CD4-positive, alpha-beta T cell (primary cell): ENCODE measurements at regions not wholly inside any gene's neighbourhood (a gene's known extent, or its start where the extent isn't known, plus 50 kb on each side); places are given as distances from the start of the nearest gene placed in this dataset.

Source experiments
- ATAC-seq: fragments of 200-7000 bp; cut with Tn5 transposase; one replicate; pipeline ENCODE4 v1.10.0; 2022; ENCODE audit warnings: mild to moderate bottlenecking; ENCODE audit not compliant: poor library complexity
- CTCF ChIA-PET: fragments of 350-600 bp; sonication (Branson Sonifier 250); formaldehyde crosslinking; loops from one replicate; lab custom pipeline; 2021; ENCODE audit warnings: antibody characterized with exemption, inconsistent platforms; lab: Charles Lee
- POLR2A ChIA-PET: fragments of 350-600 bp; sonication (Branson Sonifier 250); formaldehyde crosslinking; loops from one replicate; lab custom pipeline; 2021; ENCODE audit warnings: antibody characterized with exemption, inconsistent platforms; lab: Charles Lee
- DNase-seq, 14 experiments: peaks; one replicate each; pipeline ENCODE4 v3.0.0-alpha.2; 2013 to 2020; ENCODE audit warnings: mixed read lengths in 2 of 14
- H3K27ac ChIP-seq, 2 donors: one replicate each; pipeline versions ENCODE4 v1.5.1 to v1.7.0; 2013; ENCODE audit warnings: low read length in 2 of 2, low read depth in 1 of 2, mild to moderate bottlenecking in 1 of 2
- H3K27me3 ChIP-seq, 2 experiments: 1 replicate in 1 of 2; 2 replicates in 1 of 2; pipeline versions ENCODE4 v1.6.1 to v1.7.0; 2013; ENCODE audit warnings: low read length in 2 of 2, control low read depth in 1 of 2, mild to moderate bottlenecking in 1 of 2, moderate library complexity in 1 of 2; ENCODE audit not compliant: insufficient read depth in 2 of 2, control insufficient read depth in 1 of 2
- H3K36me3 ChIP-seq: one replicate; pipeline ENCODE4 v1.6.1; 2013; ENCODE audit warnings: low read length, control low read depth; ENCODE audit not compliant: insufficient read depth
- H3K4me1 ChIP-seq: one replicate; pipeline ENCODE4 v1.6.1; 2013; ENCODE audit warnings: low read length, control low read depth; ENCODE audit not compliant: insufficient read depth
- H3K4me3 ChIP-seq: one replicate; pipeline ENCODE4 v1.5.1; 2013; ENCODE audit warnings: mild to moderate bottlenecking, low read length, moderate library complexity
- H3K9me3 ChIP-seq, 2 experiments: 1 replicate in 1 of 2; 2 replicates in 1 of 2; pipeline versions ENCODE4 v1.6.1 to v1.7.0; 2013; ENCODE audit warnings: low read length in 2 of 2, mild to moderate bottlenecking in 2 of 2, control low read depth in 1 of 2, moderate library complexity in 1 of 2; ENCODE audit not compliant: control insufficient read depth in 1 of 2, insufficient read depth in 1 of 2
- H3K27ac Mint-ChIP-seq: one replicate; pipeline ENCODE4 v1.8.0; 2020; ENCODE audit warnings: mixed read lengths
- H3K27me3 Mint-ChIP-seq: one replicate; pipeline ENCODE4 v1.8.0; 2021; ENCODE audit warnings: mixed read lengths
- H3K36me3 Mint-ChIP-seq: one replicate; pipeline ENCODE4 v1.8.0; 2021; ENCODE audit warnings: low read depth, mixed read lengths
- H3K4me1 Mint-ChIP-seq: one replicate; pipeline ENCODE4 v1.8.0; 2021; ENCODE audit warnings: low read depth, mixed read lengths
- H3K4me3 Mint-ChIP-seq: one replicate; pipeline ENCODE4 v1.8.0; 2020; ENCODE audit warnings: mild to moderate bottlenecking, mixed read lengths
- H3K9me3 Mint-ChIP-seq: one replicate; pipeline ENCODE4 v1.8.0; 2020; ENCODE audit warnings: mixed read lengths
- intact Hi-C, 2 experiments: fragments of 100-400 bp; cut with DNase I in 1 of 2; cut with micrococcal nuclease in 1 of 2; formaldehyde crosslinking; loops; one replicate each; pipeline versions ENCODE4 v1.15.1 to v1.9.0; 2023 to 2025; cut with DNase I, micrococcal nuclease
- TF ChIP-seq, protein P1 (sequence below): fragments of 200-600 bp; IDR thresholded peaks from one replicate; pipeline ENCODE4 v1.8.0; 2022; ENCODE audit warnings: antibody characterized with exemption, mild to moderate bottlenecking

GRCh38 chr3:159586571-159587202 lies 401.9 kb upstream of the IL12A start:
- Histone ChIP-seq H3K36me3 (no peaks in the 10 kb centered on the region), H3K9me3 (peaks cover 0 to 4% of the 10 kb centered on the region in 2 experiments), H3K4me3 (no peak overlapping the region), H3K27ac (no peak overlapping the region), H3K4me1 (no peaks in the 10 kb centered on the region), H3K27me3 (no peaks in the 10 kb centered on the region)
- ATAC-seq (no peak), DNase-seq (no peak)
- peaks cover 3% of the 10 kb centered on the region for H3K9me3 Mint-ChIP-seq
- no peak overlapping the region for H3K27ac Mint-ChIP-seq
- no peaks in the 10 kb centered on the region for H3K27me3 Mint-ChIP-seq
- POLR2A ChIA-PET: no interaction called here
- H3K4me1 Mint-ChIP-seq: no peaks in the 10 kb centered on the region
- TF ChIP-seq, protein P1, sequence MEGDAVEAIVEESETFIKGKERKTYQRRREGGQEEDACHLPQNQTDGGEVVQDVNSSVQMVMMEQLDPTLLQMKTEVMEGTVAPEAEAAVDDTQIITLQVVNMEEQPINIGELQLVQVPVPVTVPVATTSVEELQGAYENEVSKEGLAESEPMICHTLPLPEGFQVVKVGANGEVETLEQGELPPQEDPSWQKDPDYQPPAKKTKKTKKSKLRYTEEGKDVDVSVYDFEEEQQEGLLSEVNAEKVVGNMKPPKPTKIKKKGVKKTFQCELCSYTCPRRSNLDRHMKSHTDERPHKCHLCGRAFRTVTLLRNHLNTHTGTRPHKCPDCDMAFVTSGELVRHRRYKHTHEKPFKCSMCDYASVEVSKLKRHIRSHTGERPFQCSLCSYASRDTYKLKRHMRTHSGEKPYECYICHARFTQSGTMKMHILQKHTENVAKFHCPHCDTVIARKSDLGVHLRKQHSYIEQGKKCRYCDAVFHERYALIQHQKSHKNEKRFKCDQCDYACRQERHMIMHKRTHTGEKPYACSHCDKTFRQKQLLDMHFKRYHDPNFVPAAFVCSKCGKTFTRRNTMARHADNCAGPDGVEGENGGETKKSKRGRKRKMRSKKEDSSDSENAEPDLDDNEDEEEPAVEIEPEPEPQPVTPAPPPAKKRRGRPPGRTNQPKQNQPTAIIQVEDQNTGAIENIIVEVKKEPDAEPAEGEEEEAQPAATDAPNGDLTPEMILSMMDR: no peak
- no peaks in the 10 kb centered on the region for H3K36me3 Mint-ChIP-seq
- CTCF ChIA-PET: no interaction called here
- H3K4me3 Mint-ChIP-seq: no peak overlapping the region
- intact Hi-C loops: no loop called here

- no peaks in the 10 kb centered on the region for H3K4me1 Mint-ChIP-seq
- H3K9me3 Mint-ChIP-seq: peaks cover 7% of the 10 kb centered on the region
- H3K36me3 Mint-ChIP-seq: no peaks in the 10 kb centered on the region
- Histone ChIP-seq H3K4me1 (no peaks in the 10 kb centered on the region), H3K4me3 (no peak overlapping the region), H3K9me3 (peaks cover 0 to 4% of the 10 kb centered on the region in 2 experiments), H3K27me3 (no peaks in the 10 kb centered on the region), H3K27ac (no peak overlapping the region), H3K36me3 (no peaks in the 10 kb centered on the region)
- ChIA-PET POLR2A (no interaction called here), CTCF (no interaction called here)
- H3K27me3 Mint-ChIP-seq: peaks cover 4% of the 10 kb centered on the region
- intact Hi-C loops: no loop called here
- TF ChIP-seq, protein P1: no peak
- H3K27ac Mint-ChIP-seq: no peak overlapping the region
- DNase-seq (no peak), ATAC-seq (no peak)
- no peak overlapping the region for H3K4me3 Mint-ChIP-seq
Observed at GRCh38 chr3:159593927-159594605, 394.6 kb upstream of the IL12A start.

- H3K9me3 ChIP-seq: peaks cover 4 to 17% of the 10 kb centered on the region in 2 experiments
- intact Hi-C loops: no loop called here
- H3K27ac Mint-ChIP-seq: no peak overlapping the region
Observed at GRCh38 chr3:159600291-159600690, 388.3 kb upstream of the IL12A start.

More at GRCh38 chr3:159600291-159600690, 388.3 kb upstream of the IL12A start:
- Histone ChIP-seq H3K27me3 (no peaks in the 10 kb centered on the region), H3K27ac (no peak overlapping the region), H3K36me3 (no peaks in the 10 kb centered on the region), H3K4me3 (no peak overlapping the region), H3K4me1 (no peaks in the 10 kb centered on the region)
- Mint-ChIP-seq H3K36me3 (no peaks in the 10 kb centered on the region), H3K27me3 (no peaks in the 10 kb centered on the region), H3K9me3 (peaks cover 12% of the 10 kb centered on the region), H3K4me1 (no peaks in the 10 kb centered on the region), H3K4me3 (no peak overlapping the region)
- POLR2A ChIA-PET: no interaction called here
- TF ChIP-seq, protein P1: no peak
- no peak for ATAC-seq
- DNase-seq: no peak
- CTCF ChIA-PET: no interaction called here
